Neural progenitor cell (in vitro differentiated cells): ENCODE measurements at regions not wholly inside any gene's neighbourhood (a gene's known extent, or its start where the extent isn't known, plus 50 kb on each side); places are given as distances from the start of the nearest gene placed in this dataset.
"Not testable (repeated sequence)": the region's sequence is repeated elsewhere in the genome, so short reads cannot be mapped to it uniquely, and the experiment has no call there.

ENCODE experiments used
- CTCF ChIP-seq: fragments of 200-600 bp; sonication (generic); IDR thresholded peaks from 2 replicates; pipeline ENCODE4 v1.5.1; 2017; ENCODE audit warnings: antibody characterized with exemption, mild to moderate bottlenecking
- EZH2 ChIP-seq: fragments of 200-600 bp; sonication (generic); IDR thresholded peaks from 2 replicates; pipeline ENCODE4 v1.6.1; 2017; ENCODE audit warnings: antibody characterized with exemption, mild to moderate bottlenecking, moderate library complexity

GRCh38 chr21:6439058-6439457 lies 4082.3 kb upstream of the TPTE start:
- not testable (repeated sequence) for TF ChIP-seq CTCF, EZH2
